ENCODE measurements at regions not wholly inside any gene's neighbourhood (a gene's known extent, or its start where the extent isn't known, plus 50 kb on each side); places are given as distances from the start of the nearest gene placed in this dataset.

- no peak for DNase-seq
Measured at GRCh38 chr19:29324291-29324680, 111.3 kb upstream of the UQCRFS1 start.

GRCh38 chr19:29324717-29325116 lies 111.8 kb upstream of the UQCRFS1 start:
- DNase-seq, result no peak

GRCh38 chr19:29325241-29325975 lies 112.5 kb upstream of the UQCRFS1 start:
- DNase-seq, result no peak

GRCh38 chr19:29326351-29326750 lies 113.4 kb upstream of the UQCRFS1 start:
- DNase-seq, result no peak

- peak; percentile 81 for DNase-seq
Measured at GRCh38 chr19:29326849-29327840, 114.2 kb upstream of the UQCRFS1 start.

- DNase-seq, result no peak
Measured at GRCh38 chr19:29328586-29328985, 115.6 kb upstream of the UQCRFS1 start.

- no peak for DNase-seq
Measured at GRCh38 chr19:29329460-29330134, 116.6 kb upstream of the UQCRFS1 start.

- no peak for DNase-seq
Measured at GRCh38 chr19:29336425-29336824, 123.5 kb upstream of the UQCRFS1 start.

GRCh38 chr19:29337029-29337428 lies 124.1 kb upstream of the UQCRFS1 start:
- no peak for DNase-seq

GRCh38 chr19:29338480-29338879 lies 125.5 kb upstream of the UQCRFS1 start:
- no peak for DNase-seq

- peak; percentile 13 for DNase-seq
Measured at GRCh38 chr19:29342721-29343120, 129.8 kb upstream of the UQCRFS1 start.

- DNase-seq, result no peak
Measured at GRCh38 chr19:29364224-29364726, 151.3 kb upstream of the UQCRFS1 start.

GRCh38 chr19:29364999-29365398 lies 152.0 kb upstream of the UQCRFS1 start:
- DNase-seq, result no peak

GRCh38 chr19:29365836-29366417 lies 153.0 kb upstream of the UQCRFS1 start:
- no peak for DNase-seq

- no peak for DNase-seq
Measured at GRCh38 chr19:29366757-29367156, 153.8 kb upstream of the UQCRFS1 start.

- no peak for DNase-seq
Measured at GRCh38 chr19:29367791-29368222, 154.9 kb upstream of the UQCRFS1 start.

- DNase-seq, result no peak
Measured at GRCh38 chr19:29370276-29370675, 155.5 kb upstream of the VSTM2B start.

GRCh38 chr19:29371251-29372090 lies 154.3 kb upstream of the VSTM2B start:
- DNase-seq, result no peak

- DNase-seq, result no peak
Measured at GRCh38 chr19:29372091-29372415, 153.7 kb upstream of the VSTM2B start.

- DNase-seq, result no peak
Measured at GRCh38 chr19:29372461-29372860, 153.3 kb upstream of the VSTM2B start.

GRCh38 chr19:29372921-29373797 lies 152.6 kb upstream of the VSTM2B start:
- no peak for DNase-seq
